DND-41 (cell line): ENCODE measurements at regions not wholly inside any gene's neighbourhood (a gene's known extent, or its start where the extent isn't known, plus 50 kb on each side); places are given as distances from the start of the nearest gene placed in this dataset.
"Not testable (repeated sequence)": the region's sequence is repeated elsewhere in the genome, so short reads cannot be mapped to it uniquely, and the experiment has no call there.

Experiments
- ATAC-seq: fragments of 200-7000 bp; cut with Tn5 transposase; 3 replicates; pipeline ENCODE4 v1.9.1; 2021; ENCODE audit warnings: low read depth; ENCODE audit not compliant: insufficient read depth
- DNase-seq: peaks from one replicate; pipeline ENCODE4 v3.0.0-alpha.2; 2020
- H2AFZ ChIP-seq: 2 replicates; pipeline ENCODE4 v1.6.0; 2012; ENCODE audit warnings: low read depth, low read length
- H3K27ac ChIP-seq: 2 replicates; pipeline ENCODE4 v1.5.1; 2012; ENCODE audit warnings: low read length, inconsistent platforms
- H3K27me3 ChIP-seq: fragments of 200-600 bp; sonication (generic); 2 replicates; pipeline ENCODE4 v1.6.0; 2012; ENCODE audit warnings: low read length, mild to moderate bottlenecking, inconsistent platforms; ENCODE audit not compliant: insufficient read depth, poor library complexity
- H3K36me3 ChIP-seq: 2 replicates; pipeline ENCODE4 v1.5.1; 2012; ENCODE audit warnings: low read length, inconsistent platforms; ENCODE audit not compliant: insufficient read depth
- H3K4me1 ChIP-seq: 2 replicates; pipeline ENCODE4 v1.5.1; 2012; ENCODE audit warnings: mild to moderate bottlenecking, low read length; ENCODE audit not compliant: insufficient read depth
- H3K4me2 ChIP-seq: 2 replicates; pipeline ENCODE4 v1.6.0; 2012; ENCODE audit warnings: mild to moderate bottlenecking, moderate library complexity, low read length, inconsistent platforms; ENCODE audit not compliant: insufficient read depth
- H3K4me3 ChIP-seq, 2 experiments: fragments of 200-600 bp in 1 of 2; shearing (Covaris generic) in 1 of 2; 2 replicates each; pipeline ENCODE4 v1.5.1; 2012 to 2016; ENCODE audit warnings: inconsistent platforms in 2 of 2, low read length in 2 of 2, mild to moderate bottlenecking in 2 of 2, low read depth in 1 of 2, moderate library complexity in 1 of 2
- H3K79me2 ChIP-seq: 2 replicates; pipeline ENCODE4 v1.6.0; 2012; ENCODE audit warnings: low read length, inconsistent platforms; ENCODE audit not compliant: insufficient read depth
- H3K9ac ChIP-seq: 2 replicates; pipeline ENCODE4 v1.6.0; 2012; ENCODE audit warnings: low read depth, mild to moderate bottlenecking, inconsistent platforms, low read length, moderate library complexity
- H3K9me3 ChIP-seq: 2 replicates; pipeline ENCODE4 v1.5.1; 2012; ENCODE audit warnings: low read length, moderate library complexity, mild to moderate bottlenecking, inconsistent platforms; ENCODE audit not compliant: insufficient read depth, severe bottlenecking
- H4K20me1 ChIP-seq: 2 replicates; pipeline ENCODE4 v1.6.0; 2012; ENCODE audit warnings: low read length; ENCODE audit not compliant: insufficient read depth
- CTCF ChIP-seq: IDR thresholded peaks from 2 replicates; pipeline ENCODE4 v1.5.1; 2012; ENCODE audit warnings: borderline replicate concordance, low read length, moderate library complexity, mild to moderate bottlenecking; ENCODE audit not compliant: poor library complexity, severe bottlenecking; ENCODE audit errors: extremely low read depth
- EZH2 ChIP-seq: IDR thresholded peaks from 3 replicates; pipeline ENCODE4 v1.6.1; 2012; ENCODE audit warnings: borderline replicate concordance, low read depth, mild to moderate bottlenecking, moderate library complexity, low read length, inconsistent platforms; ENCODE audit not compliant: severe bottlenecking

DNA sequence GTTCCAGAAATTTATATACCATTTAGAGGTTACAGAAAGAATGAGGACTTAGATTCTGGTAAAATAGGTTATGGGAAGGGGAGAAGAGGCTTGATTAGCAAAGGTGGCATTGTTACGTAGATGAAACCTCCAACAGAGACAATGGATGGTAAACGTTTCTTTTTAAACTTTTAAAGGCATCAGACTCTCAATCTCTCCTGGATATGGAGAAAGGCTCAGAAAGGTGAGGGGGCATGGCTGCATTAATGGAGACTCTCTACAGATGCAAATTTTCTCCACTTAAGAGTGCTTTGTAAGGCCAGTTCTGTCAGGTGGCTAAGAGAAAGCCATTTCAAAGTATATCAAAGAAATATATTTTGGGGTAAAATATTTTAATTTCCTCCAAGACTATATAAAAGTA lies 240.9 kb upstream of the PTER start:
- Histone ChIP-seq H3K36me3 (no peaks in the 10 kb centered on the region), H3K4me1 (no peaks in the 10 kb centered on the region), H4K20me1 (no peaks in the 10 kb centered on the region), H3K4me3 (no peak overlapping the region), H3K79me2 (no peaks in the 10 kb centered on the region), H3K27ac (no peak overlapping the region), H3K9ac (no peak overlapping the region), H3K4me2 (no peak overlapping the region), H2AFZ (no peak overlapping the region), H3K27me3 (peaks cover 3% of the 10 kb centered on the region), H3K9me3 (no peaks in the 10 kb centered on the region)
- TF ChIP-seq CTCF, result no peak
- no peak for TF ChIP-seq EZH2
- DNase-seq (no peak), ATAC-seq (no peak)

GRCh38 chr10:16199216-16199615 lies 237.6 kb upstream of the PTER start:
- Histone ChIP-seq H3K36me3 (no peaks in the 10 kb centered on the region), H4K20me1 (no peaks in the 10 kb centered on the region), H3K79me2 (no peaks in the 10 kb centered on the region), H2AFZ (no peak overlapping the region), H3K9ac (no peak overlapping the region), H3K27me3 (peaks cover 7% of the 10 kb centered on the region), H3K9me3 (no peaks in the 10 kb centered on the region), H3K4me1 (no peaks in the 10 kb centered on the region), H3K4me3 (no peak overlapping the region), H3K4me2 (no peak overlapping the region), H3K27ac (no peak overlapping the region)
- ATAC-seq (no peak), DNase-seq (no peak)
- no peak for TF ChIP-seq CTCF
- TF ChIP-seq EZH2, result no peak

GRCh38 chr10:16223618-16224017 lies 213.2 kb upstream of the PTER start:
- not testable (repeated sequence) for ATAC-seq

DNA sequence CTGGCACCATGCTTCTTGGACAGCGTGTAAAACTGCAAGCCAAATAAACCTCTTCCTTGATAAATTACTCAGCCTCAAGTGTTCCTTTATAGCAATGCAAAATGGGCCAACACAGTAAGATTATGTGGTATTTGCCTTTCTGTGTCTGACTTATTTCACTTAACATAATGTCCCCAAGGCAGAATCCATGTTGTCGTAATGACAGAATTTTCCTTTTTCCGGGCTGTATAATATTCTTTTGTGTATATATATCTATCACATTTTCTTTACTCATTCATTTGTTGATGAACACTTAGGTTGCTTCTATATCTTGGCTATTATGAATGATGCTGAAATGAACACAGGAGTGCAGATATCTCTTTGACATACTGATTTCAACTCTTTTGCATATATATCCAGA lies 209.1 kb upstream of the PTER start:
- Histone ChIP-seq H3K27ac (no peak overlapping the region), H3K9ac (no peak overlapping the region), H3K36me3 (no peaks in the 10 kb centered on the region), H3K27me3 (no peaks in the 10 kb centered on the region), H2AFZ (no peak overlapping the region), H3K4me2 (no peak overlapping the region), H4K20me1 (no peaks in the 10 kb centered on the region), H3K4me3 (no peak overlapping the region), H3K4me1 (no peaks in the 10 kb centered on the region), H3K9me3 (peaks cover 3% of the 10 kb centered on the region), H3K79me2 (no peaks in the 10 kb centered on the region)
- TF ChIP-seq EZH2 (no peak), CTCF (no peak)
- DNase-seq (no peak), ATAC-seq (no peak)

More at GRCh38 chr10:16223618-16224017, 213.2 kb upstream of the PTER start:
- not testable (repeated sequence) for DNase-seq, H3K36me3 ChIP-seq, H3K4me3 ChIP-seq, H3K4me2 ChIP-seq, H2AFZ ChIP-seq, H4K20me1 ChIP-seq, H3K79me2 ChIP-seq, H3K27me3 ChIP-seq, H3K27ac ChIP-seq, H3K4me1 ChIP-seq, H3K9ac ChIP-seq, H3K9me3 ChIP-seq
